SK-N-MC (cell line): ENCODE measurements at regions not wholly inside any gene's neighbourhood (a gene's known extent, or its start where the extent isn't known, plus 50 kb on each side); places are given as distances from the start of the nearest gene placed in this dataset.
"Not testable (repeated sequence)": the region's sequence is repeated elsewhere in the genome, so short reads cannot be mapped to it uniquely, and the experiment has no call there.

ENCODE experiments used
- EZH2 ChIP-seq: fragments of 200-600 bp; sonication (generic); IDR thresholded peaks from one replicate; pipeline ENCODE4 v1.6.1; 2017; ENCODE audit warnings: antibody characterized with exemption
- POLR2AphosphoS5 ChIP-seq: IDR thresholded peaks from 2 replicates; pipeline ENCODE4 v1.6.1; 2012; ENCODE audit warnings: mild to moderate bottlenecking, low read depth, low read length, borderline replicate concordance

DNA sequence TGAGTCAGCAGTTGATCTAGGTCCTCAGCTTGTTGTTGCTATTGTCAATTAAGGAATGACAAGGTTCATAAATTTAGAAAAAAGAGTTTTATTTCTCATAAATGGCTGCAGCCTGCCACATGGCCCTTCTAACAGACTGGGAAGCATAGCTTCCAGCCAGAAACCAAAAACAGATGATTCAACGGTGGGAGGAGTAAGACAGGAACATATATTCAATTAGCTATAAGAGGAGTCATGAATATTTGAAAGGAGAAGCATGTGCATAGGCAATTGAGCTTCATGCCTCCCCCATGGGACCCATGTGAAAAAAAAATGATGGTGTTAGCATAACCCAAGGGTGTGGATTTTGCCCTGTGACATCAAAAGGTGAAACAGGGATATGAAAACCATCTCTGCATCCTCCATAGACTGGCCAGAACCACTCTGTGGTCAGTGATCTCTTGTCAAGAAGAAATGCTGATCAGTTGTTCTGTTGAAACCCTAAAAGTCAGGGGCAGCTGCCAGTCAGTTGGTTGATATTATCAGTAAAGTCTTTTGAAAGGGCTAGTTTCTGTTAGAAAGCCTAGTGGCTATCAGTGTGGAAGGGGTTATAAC is 296.5 kb upstream of the C1QTNF3 start:
- not testable (repeated sequence) for TF ChIP-seq EZH2, POLR2AphosphoS5
